Neural progenitor cell (in vitro differentiated cells): ENCODE measurements at regions not wholly inside any gene's neighbourhood (a gene's known extent, or its start where the extent isn't known, plus 50 kb on each side); places are given as distances from the start of the nearest gene placed in this dataset.

Experiments
- CTCF ChIP-seq: fragments of 200-600 bp; sonication (generic); IDR thresholded peaks from 2 replicates; pipeline ENCODE4 v1.5.1; 2017; ENCODE audit warnings: antibody characterized with exemption, mild to moderate bottlenecking
- EZH2 ChIP-seq: fragments of 200-600 bp; sonication (generic); IDR thresholded peaks from 2 replicates; pipeline ENCODE4 v1.6.1; 2017; ENCODE audit warnings: antibody characterized with exemption, mild to moderate bottlenecking, moderate library complexity
- EZH2phosphoT487 ChIP-seq: fragments of 200-600 bp; sonication (generic); IDR thresholded peaks from 2 replicates; pipeline ENCODE4 v1.6.1; 2017; ENCODE audit warnings: antibody characterized with exemption

DNA sequence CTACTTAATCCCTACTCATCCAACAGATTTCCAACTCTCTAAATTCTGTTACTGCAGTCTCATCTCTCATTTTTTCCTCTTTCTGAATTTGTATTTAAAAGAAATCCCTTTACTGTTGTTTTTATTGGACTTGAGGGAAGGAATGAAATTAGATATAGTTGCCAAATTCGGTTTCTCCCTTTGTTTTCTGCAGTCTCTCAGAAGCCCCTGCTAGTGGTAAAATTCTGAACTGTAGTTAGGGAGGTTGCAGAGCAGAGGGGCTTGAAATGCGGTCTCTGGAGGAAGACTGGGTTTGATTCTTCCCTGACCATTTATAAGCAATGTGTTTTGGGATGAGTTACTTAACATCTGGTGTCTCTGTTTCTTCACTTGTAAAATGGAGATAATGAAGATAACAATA, 106.3 kb upstream of the TBX18 start:
- TF ChIP-seq CTCF (peak; percentile 37), EZH2phosphoT487 (no peak), EZH2 (no peak)
